Mesenchymal stem cell (in vitro differentiated cells and primary cell): ENCODE measurements at regions not wholly inside any gene's neighbourhood (a gene's known extent, or its start where the extent isn't known, plus 50 kb on each side); places are given as distances from the start of the nearest gene placed in this dataset.
A peak's percentile ranks its signal among the peaks of the same experiment; 100 is the strongest.

Experiments
- DNase-seq: peaks from one replicate; pipeline ENCODE4 v3.0.0-alpha.2; 2013
- H2AFZ ChIP-seq: one replicate; pipeline ENCODE4 v1.6.1; 2013; ENCODE audit warnings: low read depth, mild to moderate bottlenecking, control low read depth, inconsistent platforms, low read length, moderate library complexity
- H2AK5ac ChIP-seq: 2 replicates; pipeline ENCODE4 v1.6.1; 2013; ENCODE audit warnings: low read length, moderate library complexity, mild to moderate bottlenecking, inconsistent platforms; ENCODE audit not compliant: severe bottlenecking
- H2BK120ac ChIP-seq: one replicate; pipeline ENCODE4 v1.6.1; 2013; ENCODE audit warnings: low read depth, mild to moderate bottlenecking, inconsistent platforms, low read length, moderate library complexity
- H2BK12ac ChIP-seq, 2 experiments: one replicate each; pipeline ENCODE4 v1.6.1; 2013; ENCODE audit warnings: inconsistent platforms in 2 of 2, low read length in 2 of 2, mild to moderate bottlenecking in 2 of 2, moderate library complexity in 2 of 2, control low read depth in 1 of 2
- H2BK15ac ChIP-seq: one replicate; pipeline ENCODE4 v1.6.1; 2013; ENCODE audit warnings: mild to moderate bottlenecking, low read depth, inconsistent platforms; ENCODE audit not compliant: poor library complexity, severe bottlenecking
- H2BK5ac ChIP-seq: 2 replicates; pipeline ENCODE4 v1.6.1; 2013; ENCODE audit warnings: low read depth, mild to moderate bottlenecking, low read length, control low read depth, inconsistent platforms; ENCODE audit not compliant: poor library complexity, severe bottlenecking
- H3K14ac ChIP-seq, 2 experiments: one replicate each; pipeline ENCODE4 v1.6.1; 2013; ENCODE audit warnings: inconsistent platforms in 2 of 2, low read length in 2 of 2, control low read depth in 1 of 2, mild to moderate bottlenecking in 1 of 2, moderate library complexity in 1 of 2
- H3K18ac ChIP-seq, 2 experiments: one replicate each; pipeline ENCODE4 v1.6.1; 2013; ENCODE audit warnings: inconsistent platforms in 2 of 2, low read length in 2 of 2, control low read depth in 1 of 2, low read depth in 1 of 2, mild to moderate bottlenecking in 1 of 2
- H3K23ac ChIP-seq, 2 experiments: one replicate each; pipeline ENCODE4 v1.6.1; 2013; ENCODE audit warnings: inconsistent platforms in 2 of 2, low read length in 2 of 2, mild to moderate bottlenecking in 2 of 2, moderate library complexity in 2 of 2, control low read depth in 1 of 2
- H3K27ac ChIP-seq: 2 replicates; pipeline ENCODE4 v1.5.1; 2013; ENCODE audit warnings: mild to moderate bottlenecking, moderate library complexity, low read length, control low read depth, inconsistent platforms; ENCODE audit not compliant: poor library complexity, severe bottlenecking
- H3K27me3 ChIP-seq, 2 experiments: 2 replicates each; pipeline versions ENCODE4 v1.6.1 to v1.7.0; 2013; ENCODE audit warnings: low read length in 2 of 2, mild to moderate bottlenecking in 2 of 2, moderate library complexity in 2 of 2, control low read depth in 1 of 2, inconsistent platforms in 1 of 2; ENCODE audit not compliant: control insufficient read depth in 1 of 2, insufficient read depth in 1 of 2
- H3K36me3 ChIP-seq, 2 experiments: 2 replicates each; pipeline versions ENCODE4 v1.6.1 to v1.7.0; 2013; ENCODE audit warnings: low read length in 2 of 2, control low read depth in 1 of 2, inconsistent platforms in 1 of 2, low read depth in 1 of 2, mild to moderate bottlenecking in 1 of 2; ENCODE audit not compliant: insufficient read depth in 2 of 2, control insufficient read depth in 1 of 2
- H3K4ac ChIP-seq, 2 experiments: one replicate each; pipeline ENCODE4 v1.6.1; 2013; ENCODE audit warnings: inconsistent platforms in 2 of 2, low read length in 2 of 2, mild to moderate bottlenecking in 2 of 2, moderate library complexity in 2 of 2, control low read depth in 1 of 2, low read depth in 1 of 2
- H3K4me1 ChIP-seq: 2 replicates; pipeline ENCODE4 v1.6.1; 2013; ENCODE audit warnings: low read depth, low read length, control low read depth; ENCODE audit not compliant: control insufficient read depth, insufficient read depth
- H3K4me2 ChIP-seq: 2 replicates; pipeline ENCODE4 v1.6.1; 2013; ENCODE audit warnings: low read length, mild to moderate bottlenecking, inconsistent platforms; ENCODE audit not compliant: poor library complexity, severe bottlenecking
- H3K4me3 ChIP-seq, 2 experiments: 2 replicates each; pipeline versions ENCODE4 v1.5.1 to v1.7.0; 2013; ENCODE audit warnings: low read length in 2 of 2, mild to moderate bottlenecking in 2 of 2, control low read depth in 1 of 2, low read depth in 1 of 2; ENCODE audit not compliant: insufficient read depth in 1 of 2
- H3K79me1 ChIP-seq: replicated peaks from 2 replicates; pipeline ENCODE4 v1.6.1; 2013; ENCODE audit warnings: mild to moderate bottlenecking, control low read depth, low read length, inconsistent platforms; ENCODE audit not compliant: poor library complexity, severe bottlenecking
- H3K9ac ChIP-seq: 2 replicates; pipeline ENCODE4 v1.7.0; 2013; ENCODE audit warnings: mild to moderate bottlenecking, low read length, moderate library complexity
- H3K9me3 ChIP-seq: 2 replicates; pipeline ENCODE4 v1.7.0; 2013; ENCODE audit warnings: mild to moderate bottlenecking, low read length; ENCODE audit not compliant: control insufficient read depth
- H4K8ac ChIP-seq: one replicate; pipeline ENCODE4 v1.6.1; 2013; ENCODE audit warnings: inconsistent platforms, mild to moderate bottlenecking, low read length, moderate library complexity
- H4K91ac ChIP-seq: one replicate; pipeline ENCODE4 v1.6.1; 2013; ENCODE audit warnings: mild to moderate bottlenecking, low read length, inconsistent platforms
- WGBS: methylation state at CpG from one replicate; pipeline ENCODE4 v1.1.7; 2013; ENCODE audit warnings: mixed read lengths; 5-methylcytosine and 5-hydroxymethylcytosine counted together

GRCh38 chr11:129598378-129598777 lies 217.3 kb upstream of the TMEM45B start:
- H3K18ac ChIP-seq, result no peak overlapping the region
- H3K27me3 ChIP-seq, result no peaks in the 10 kb centered on the region
- no peaks in the 10 kb centered on the region for H3K36me3 ChIP-seq
- H2AK5ac ChIP-seq, result no peak overlapping the region
- H4K8ac ChIP-seq, result no peak overlapping the region
- H2BK15ac ChIP-seq, result no peak overlapping the region
- no peak overlapping the region for H2BK120ac ChIP-seq
- 72% methylated on average over 3 of the region's 3 CpGs for WGBS
- H3K9ac ChIP-seq, result no peak overlapping the region
- H3K4me1 ChIP-seq, result no peaks in the 10 kb centered on the region
- no peak overlapping the region for H3K23ac ChIP-seq
- no peak overlapping the region for H3K4me2 ChIP-seq
- DNase-seq, result no peak
- no peak overlapping the region for H3K27ac ChIP-seq
- no peak overlapping the region for H3K4ac ChIP-seq
- H2BK12ac ChIP-seq, result no peak overlapping the region
- no peaks in the 10 kb centered on the region for H3K79me1 ChIP-seq
- H2AFZ ChIP-seq, result no peak overlapping the region
- H2BK5ac ChIP-seq, result no peak overlapping the region
- peaks cover 5% of the 10 kb centered on the region for H3K9me3 ChIP-seq
- H4K91ac ChIP-seq, result no peak overlapping the region
- H3K4me3 ChIP-seq, result no peak overlapping the region
- peak overlapping the region in 1 of 2 experiments; percentile 15 for H3K14ac ChIP-seq

DNA sequence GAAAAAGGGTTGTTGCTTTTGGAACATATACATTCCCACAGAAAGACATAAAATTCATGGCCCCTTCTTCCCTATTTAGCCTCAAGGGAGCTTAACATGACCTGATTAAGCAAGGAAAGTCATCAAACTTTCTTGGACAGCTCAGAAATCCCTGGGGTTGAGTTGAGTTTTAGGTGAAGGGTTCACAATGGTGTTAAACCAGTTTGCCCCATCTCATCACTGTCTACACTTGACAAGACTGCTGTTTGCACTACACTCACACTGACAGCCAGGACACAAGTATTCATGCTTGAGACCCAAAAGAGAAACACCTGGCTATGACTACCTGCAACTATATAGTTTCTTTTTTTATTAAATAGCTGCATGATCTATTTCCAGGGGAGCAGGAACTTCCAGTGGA lies 209.8 kb upstream of the TMEM45B start:
- Histone ChIP-seq H3K18ac (no peak overlapping the region), H2BK120ac (no peak overlapping the region), H3K27me3 (peaks cover 0 to 19% of the 10 kb centered on the region in 2 experiments), H3K23ac (no peak overlapping the region), H3K4ac (no peak overlapping the region), H3K4me1 (no peaks in the 10 kb centered on the region), H4K91ac (no peak overlapping the region), H3K79me1 (no peaks in the 10 kb centered on the region), H3K27ac (no peak overlapping the region), H2BK15ac (no peak overlapping the region), H2BK5ac (no peak overlapping the region), H3K9ac (no peak overlapping the region), H2AFZ (no peak overlapping the region), H3K4me3 (no peak overlapping the region), H3K36me3 (no peaks in the 10 kb centered on the region), H3K14ac (peak overlapping the region in 1 of 2 experiments; percentile 48), H3K9me3 (no peaks in the 10 kb centered on the region), H2AK5ac (no peak overlapping the region), H3K4me2 (no peak overlapping the region), H2BK12ac (no peak overlapping the region), H4K8ac (no peak overlapping the region)
- no peak for DNase-seq

- no peak for DNase-seq
- 61% methylated on average over 6 of the region's 6 CpGs for WGBS
Measured at GRCh38 chr11:129608711-129609110, 206.9 kb upstream of the TMEM45B start.

DNA sequence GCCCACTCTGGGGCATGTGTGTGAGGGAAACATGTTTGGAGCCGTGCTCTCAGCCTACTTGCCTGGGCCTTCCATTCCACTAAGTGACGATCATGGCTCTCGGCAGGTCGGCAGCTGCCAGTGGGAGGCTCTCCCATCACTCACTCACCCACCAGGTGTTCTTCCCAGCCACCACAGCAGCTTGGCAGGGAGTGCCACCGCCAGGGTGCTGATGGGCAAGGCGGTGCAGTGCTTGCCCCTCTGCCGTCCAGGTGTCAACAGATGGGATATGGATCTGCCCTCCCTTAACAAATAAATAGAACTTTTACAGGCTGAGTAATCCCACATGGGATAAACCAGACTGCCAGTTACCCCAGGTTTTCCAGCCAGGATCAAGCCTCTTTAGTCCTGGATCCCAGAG lies 205.5 kb upstream of the TMEM45B start:
- Histone ChIP-seq H3K4me3 (no peak overlapping the region), H3K36me3 (no peaks in the 10 kb centered on the region), H3K79me1 (no peaks in the 10 kb centered on the region), H3K18ac (no peak overlapping the region), H4K91ac (no peak overlapping the region), H3K14ac (no peak overlapping the region), H2AK5ac (no peak overlapping the region), H2BK120ac (no peak overlapping the region), H3K9me3 (no peaks in the 10 kb centered on the region), H3K4me2 (no peak overlapping the region), H3K9ac (no peak overlapping the region), H3K27me3 (peaks cover 16 to 19% of the 10 kb centered on the region in 2 experiments), H4K8ac (no peak overlapping the region), H3K4ac (no peak overlapping the region), H2BK15ac (no peak overlapping the region), H2BK12ac (no peak overlapping the region), H3K27ac (no peak overlapping the region), H2BK5ac (no peak overlapping the region), H3K4me1 (no peaks in the 10 kb centered on the region), H2AFZ (no peak overlapping the region), H3K23ac (no peak overlapping the region)
- DNase-seq, result no peak
- 94% methylated on average over 7 of the region's 7 CpGs for WGBS

More at GRCh38 chr11:129608711-129609110, 206.9 kb upstream of the TMEM45B start:
- no peak overlapping the region for H3K4ac ChIP-seq
- no peaks in the 10 kb centered on the region for H3K79me1 ChIP-seq
- no peak overlapping the region for H2BK120ac ChIP-seq
- no peak overlapping the region for H3K27ac ChIP-seq
- H3K4me1 ChIP-seq, result no peaks in the 10 kb centered on the region
- H2AFZ ChIP-seq, result no peak overlapping the region
- no peaks in the 10 kb centered on the region for H3K9me3 ChIP-seq
- H3K14ac ChIP-seq, result peak overlapping the region in 1 of 2 experiments; percentile 49
- no peak overlapping the region for H3K4me2 ChIP-seq
- no peak overlapping the region for H3K23ac ChIP-seq
- H3K36me3 ChIP-seq, result no peaks in the 10 kb centered on the region
- H2BK12ac ChIP-seq, result no peak overlapping the region
- no peak overlapping the region for H3K4me3 ChIP-seq
- H2AK5ac ChIP-seq, result no peak overlapping the region
- H2BK15ac ChIP-seq, result no peak overlapping the region
- H3K9ac ChIP-seq, result no peak overlapping the region
- no peak overlapping the region for H4K8ac ChIP-seq
- no peak overlapping the region for H3K18ac ChIP-seq
- no peak overlapping the region for H4K91ac ChIP-seq
- no peak overlapping the region for H2BK5ac ChIP-seq
- peaks cover 6 to 19% of the 10 kb centered on the region in 2 experiments for H3K27me3 ChIP-seq
